HG03175 (cell line): ENCODE measurements at regions not wholly inside any gene's neighbourhood (a gene's known extent, or its start where the extent isn't known, plus 50 kb on each side); places are given as distances from the start of the nearest gene placed in this dataset.
A peak's percentile ranks its signal among the peaks of the same experiment; 100 is the strongest.

Experiments used
- ATAC-seq: cut with Tn5 transposase; IDR thresholded peaks from one replicate; pipeline ENCODE4 v1.9.1; 2021; ENCODE audit warnings: mild to moderate bottlenecking, moderate library complexity; ENCODE audit not compliant: unreplicated experiment

- no peak for ATAC-seq
Observed at GRCh38 chr7:145005601-145006000, 169.7 kb upstream of the TPK1 start.

DNA sequence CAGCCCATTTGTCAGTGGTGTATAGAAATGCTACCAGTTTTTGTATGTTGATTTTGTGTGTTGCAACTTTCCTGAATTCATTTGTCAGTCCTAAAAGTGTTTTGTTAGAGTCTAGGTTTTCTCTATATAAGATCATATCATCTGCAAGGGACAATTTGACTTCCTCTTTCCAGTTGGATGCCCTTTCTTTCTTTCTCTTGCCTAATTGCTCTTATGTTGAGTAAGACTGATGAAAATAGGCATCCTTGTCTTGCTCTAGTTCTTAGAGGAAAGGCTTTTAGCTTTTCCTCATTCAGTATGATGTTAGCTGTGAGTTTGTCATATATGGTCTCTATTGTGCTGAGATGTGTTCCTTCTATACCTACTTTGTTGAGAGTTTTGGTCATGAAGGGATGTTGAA lies 161.7 kb upstream of the TPK1 start:
- ATAC-seq = no peak

DNA sequence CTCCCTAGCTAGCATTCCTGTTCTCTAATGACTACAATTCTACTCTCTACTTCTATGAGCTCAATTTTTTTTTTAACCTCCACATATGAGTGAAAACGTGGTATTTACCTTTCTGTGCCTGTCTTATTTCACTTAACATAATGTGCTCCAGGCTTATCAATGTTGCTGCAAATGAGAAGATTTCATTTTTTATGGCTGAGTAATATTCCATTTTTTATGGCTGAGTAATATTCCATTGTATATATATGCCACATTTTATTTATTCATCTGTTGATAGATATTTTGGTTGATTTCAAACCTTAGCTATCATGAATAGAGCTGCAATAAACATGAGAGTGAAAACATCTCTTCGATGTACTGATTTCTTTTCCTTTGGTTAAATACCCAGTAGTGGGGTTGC lies 159.6 kb upstream of the TPK1 start:
- no peak for ATAC-seq

GRCh38 chr7:144991041-144991440 lies 155.2 kb upstream of the TPK1 start:
- ATAC-seq = no peak

- ATAC-seq = no peak
Observed at GRCh38 chr7:144987686-144988085, 151.8 kb upstream of the TPK1 start.

DNA sequence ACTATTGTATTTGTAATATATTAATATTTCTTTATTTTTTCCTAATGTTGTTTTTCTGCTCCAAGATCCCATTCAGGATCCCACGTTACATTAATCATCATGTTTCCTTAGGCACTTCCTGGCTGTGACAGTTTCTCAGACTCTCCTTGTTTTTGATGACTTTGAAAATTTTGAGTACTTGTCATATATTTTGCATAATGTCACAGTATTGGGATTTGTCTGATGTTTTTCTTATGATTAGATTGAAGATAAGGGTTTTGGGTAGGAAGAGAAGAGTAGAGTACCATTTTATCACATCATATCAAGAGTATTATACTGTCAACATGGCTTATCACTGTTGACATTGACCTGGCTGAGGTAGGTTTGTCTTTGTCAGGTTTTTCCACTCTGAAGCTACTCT lies 146.3 kb upstream of the TPK1 start:
- no peak for ATAC-seq

DNA sequence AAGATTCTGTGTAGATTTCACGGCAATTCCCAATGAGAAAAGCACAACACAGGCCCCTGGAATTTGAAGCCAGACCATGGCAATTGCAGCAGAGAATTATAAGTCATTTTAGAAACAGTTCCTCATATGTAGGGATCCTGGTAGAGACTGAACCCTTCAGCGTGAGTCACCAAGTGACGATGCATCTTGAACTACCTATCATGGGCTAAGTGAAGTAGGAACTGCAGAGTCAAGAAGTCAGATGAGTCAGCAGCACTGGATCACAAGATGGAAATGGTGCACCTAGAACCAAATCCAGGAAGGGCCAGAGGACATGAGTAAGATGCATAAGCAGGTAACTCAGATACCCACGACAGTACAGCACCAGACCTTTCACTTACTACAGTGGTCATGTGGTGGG lies 140.0 kb upstream of the TPK1 start:
- ATAC-seq = no peak

DNA sequence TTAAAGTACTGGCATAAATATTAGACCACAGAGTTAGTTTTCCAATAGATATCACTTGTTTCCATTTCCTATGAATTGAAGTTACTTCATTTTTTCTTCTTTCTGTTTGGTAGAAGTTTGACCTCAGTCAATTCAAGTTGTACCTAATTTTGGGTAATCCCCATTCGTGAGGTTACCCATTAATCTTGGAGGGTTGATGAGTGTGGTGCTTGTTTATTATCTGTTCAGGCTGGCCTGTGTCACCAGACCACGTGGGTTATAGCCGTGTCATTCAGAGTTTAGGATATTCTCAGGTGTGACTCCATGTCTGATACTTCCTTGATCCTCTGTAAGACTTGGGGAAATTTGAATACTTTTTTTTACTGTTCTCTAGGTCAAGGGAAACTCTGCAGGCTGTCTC lies 133.9 kb upstream of the TPK1 start:
- ATAC-seq = no peak

DNA sequence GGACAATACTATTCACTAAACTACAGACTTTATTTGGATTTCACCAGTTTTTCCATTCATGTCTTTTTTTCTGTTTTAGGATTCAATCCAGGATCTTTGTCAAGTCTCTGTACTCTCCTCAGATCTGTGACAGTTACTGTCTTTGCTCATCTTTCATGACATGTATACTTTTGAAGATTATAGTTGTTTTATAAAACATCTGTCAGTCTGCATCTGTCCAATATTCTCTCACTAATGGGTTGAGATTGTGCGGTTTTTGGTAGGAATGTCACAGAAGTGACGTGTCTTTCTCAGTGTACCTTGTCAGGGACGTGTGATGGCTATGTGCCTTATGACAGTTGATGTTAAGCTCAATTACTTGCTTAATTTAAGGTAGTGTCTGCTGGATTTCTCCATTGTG lies 124.9 kb upstream of the TPK1 start:
- no peak for ATAC-seq

DNA sequence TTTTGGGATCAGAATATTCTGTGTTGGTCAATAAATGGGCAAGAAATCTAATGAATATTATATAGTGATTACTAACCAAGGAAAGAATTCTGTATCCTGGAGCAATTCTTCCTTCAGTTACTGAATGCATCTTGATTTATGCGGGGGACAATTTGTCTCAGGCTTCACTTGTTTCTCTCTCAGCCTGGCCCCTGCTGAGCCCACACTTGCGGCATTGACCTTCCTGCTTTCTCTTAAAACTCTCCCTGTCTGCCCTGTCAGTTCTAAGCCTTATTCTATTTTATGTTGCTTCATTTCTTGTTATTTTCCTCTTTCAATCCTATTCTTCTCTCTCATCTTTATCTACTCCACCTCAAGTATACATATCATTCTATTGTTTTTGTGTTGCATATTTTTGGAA lies 122.1 kb upstream of the TPK1 start:
- ATAC-seq = no peak

DNA sequence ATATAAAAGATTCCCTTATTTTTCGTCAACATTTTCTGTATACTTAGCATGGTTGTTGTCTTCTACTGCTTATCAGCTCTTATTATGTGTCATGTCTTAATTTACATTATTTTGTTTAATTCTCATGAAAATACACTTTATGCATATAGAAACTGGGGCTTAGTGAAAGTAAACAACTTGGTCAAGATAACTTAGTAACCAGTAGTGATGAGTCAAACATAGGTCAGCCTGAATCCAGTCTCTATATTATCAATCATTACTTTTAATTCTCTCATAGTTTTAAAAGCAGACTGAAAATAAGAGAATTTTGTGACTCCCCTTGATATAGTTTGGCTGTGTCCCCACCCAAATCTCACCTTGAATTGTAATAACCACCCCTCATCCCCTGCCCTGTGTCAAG lies 119.6 kb upstream of the TPK1 start:
- ATAC-seq = no peak

DNA sequence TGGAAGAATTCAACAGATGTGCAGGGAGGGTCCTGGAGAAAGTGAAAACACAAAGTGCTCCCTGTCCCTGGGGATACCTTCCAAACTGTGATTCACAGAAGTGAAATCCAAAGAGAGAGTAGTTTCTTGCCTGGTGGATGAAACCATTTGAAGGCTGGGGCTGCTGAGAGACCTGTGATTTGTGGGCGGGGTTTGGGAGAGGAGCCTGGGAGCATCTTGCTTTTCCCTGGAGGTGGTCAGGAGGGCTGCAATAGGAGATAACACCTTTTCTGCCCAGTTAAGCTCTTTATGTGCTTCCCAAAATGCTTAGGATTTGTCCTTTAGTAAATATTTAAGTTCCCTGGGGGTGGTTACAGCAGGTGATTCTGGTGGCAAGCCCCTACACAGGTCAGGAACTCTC lies 105.3 kb upstream of the TPK1 start:
- no peak for ATAC-seq

- no peak for ATAC-seq
Observed at GRCh38 chr7:144937199-144937598, 101.3 kb upstream of the TPK1 start.

GRCh38 chr7:144936314-144936713 lies 100.5 kb upstream of the TPK1 start:
- no peak for ATAC-seq

DNA sequence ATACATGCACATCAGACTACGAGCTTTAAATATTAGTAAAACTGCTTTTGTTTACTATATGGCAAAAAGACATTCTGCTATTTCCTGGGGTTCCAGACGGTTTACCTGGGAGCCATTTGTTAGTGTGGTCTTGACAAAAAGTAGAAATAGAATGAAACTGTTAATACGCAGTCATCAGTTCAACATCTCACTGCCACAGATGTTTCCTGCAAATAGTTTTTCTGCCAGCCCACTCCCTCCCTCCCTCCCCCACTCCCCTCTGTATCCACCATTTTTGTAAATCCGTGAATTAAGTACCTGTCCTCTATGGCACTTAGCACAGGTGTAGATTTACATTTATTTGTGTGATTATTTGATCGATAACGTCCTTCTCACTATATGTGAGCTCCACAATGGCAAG lies 74.6 kb upstream of the TPK1 start:
- ATAC-seq = no peak

GRCh38 chr7:144908943-144909556 lies 73.2 kb upstream of the TPK1 start:
- ATAC-seq = no peak

- no peak for ATAC-seq
Observed at GRCh38 chr7:144908324-144908723, 72.5 kb upstream of the TPK1 start.

GRCh38 chr7:144907577-144907976 lies 71.7 kb upstream of the TPK1 start:
- ATAC-seq = peak; percentile 71

DNA sequence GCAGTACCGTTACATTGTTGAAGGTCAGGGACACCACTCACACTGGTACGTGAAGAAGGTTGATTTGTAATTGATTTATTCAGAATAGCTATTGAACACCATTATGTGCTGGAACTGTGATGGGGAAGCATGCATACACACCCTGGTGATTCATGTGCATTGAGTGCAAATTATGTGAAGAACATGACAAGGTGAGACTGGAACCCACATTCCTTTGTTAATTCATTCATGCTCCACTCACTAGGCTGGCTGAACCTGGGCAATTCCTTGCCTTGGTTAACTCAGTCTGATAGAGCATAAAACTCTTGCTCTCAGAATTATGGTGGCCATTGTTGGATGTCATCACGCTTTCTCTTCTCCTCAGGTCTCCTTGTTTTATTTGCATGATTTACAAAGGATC lies 67.3 kb upstream of the TPK1 start:
- ATAC-seq = no peak

GRCh38 chr7:144892761-144893160 lies 56.9 kb upstream of the TPK1 start:
- no peak for ATAC-seq
